HEK293 (cell line): ENCODE measurements at regions not wholly inside any gene's neighbourhood (a gene's known extent, or its start where the extent isn't known, plus 50 kb on each side); places are given as distances from the start of the nearest gene placed in this dataset.

Experiments used
- CTCF ChIA-PET: fragments of 350-600 bp; formaldehyde crosslinking; extraction: SDS; loops from one replicate; lab custom pipeline; 2021; ENCODE audit warnings: antibody characterized with exemption; lab: Yijun Ruan, JAX
- POLR2A ChIA-PET: fragments of 300-600 bp; formaldehyde crosslinking; extraction: SDS; loops from one replicate; lab custom pipeline; 2020; ENCODE audit warnings: antibody characterized with exemption, inconsistent platforms; lab: Yijun Ruan, JAX
- H3K27ac ChIP-seq: fragments of 200-500 bp; sonication (Bioruptor generic); 2 replicates; pipeline ENCODE4 v1.5.1; 2014; ENCODE audit warnings: low read depth, low read length, control low read depth, inconsistent platforms; ENCODE audit errors: extremely low read depth
- H3K36me3 ChIP-seq, 2 experiments: fragments of 200-500 bp in 1 of 2; sonication (Bioruptor generic) in 1 of 2; 1 replicate in 1 of 2; 2 replicates in 1 of 2; pipeline ENCODE4 v1.5.1; 2014 to 2017; ENCODE audit warnings: inconsistent platforms in 2 of 2, low read length in 2 of 2; ENCODE audit not compliant: control insufficient read depth in 2 of 2, insufficient read depth in 1 of 2
- H3K4me1 ChIP-seq: fragments of 200-500 bp; sonication (Bioruptor generic); 2 replicates; pipeline ENCODE4 v1.5.1; 2014; ENCODE audit warnings: mild to moderate bottlenecking, low read length, inconsistent platforms; ENCODE audit not compliant: control insufficient read depth, insufficient read depth
- H3K4me3 ChIP-seq: 2 replicates; pipeline ENCODE4 v1.5.1; 2011; ENCODE audit warnings: low read depth, mild to moderate bottlenecking, control low read depth, low read length, moderate library complexity
- H3K9me3 ChIP-seq: fragments of 200-500 bp; sonication (Bioruptor generic); 2 replicates; pipeline ENCODE4 v1.5.1; 2014; ENCODE audit warnings: low read depth, low read length, inconsistent platforms; ENCODE audit not compliant: control insufficient read depth, insufficient read depth
- GLIS1 ChIP-seq: fragments of 450-650 bp; formaldehyde crosslinking; IDR thresholded peaks from 2 replicates; pipeline ENCODE4 v1.5.1; 2016; ENCODE audit warnings: missing biosample characterization, missing genetic modification characterization
- KLF1 ChIP-seq: fragments of 450-650 bp; formaldehyde crosslinking; IDR thresholded peaks from 2 replicates; pipeline ENCODE4 v1.5.1; 2016; ENCODE audit warnings: missing biosample characterization, missing genetic modification characterization
- KLF7 ChIP-seq: fragments of 450-650 bp; formaldehyde crosslinking; IDR thresholded peaks from 2 replicates; pipeline ENCODE4 v1.5.1; 2016; ENCODE audit warnings: missing biosample characterization, missing genetic modification characterization, borderline replicate concordance
- MYNN ChIP-seq: fragments of 450-650 bp; formaldehyde crosslinking; IDR thresholded peaks from 2 replicates; pipeline ENCODE4 v1.5.1; 2016; ENCODE audit warnings: missing biosample characterization, missing genetic modification characterization, borderline replicate concordance
- TCF7L2 ChIP-seq: IDR thresholded peaks from 2 replicates; pipeline ENCODE4 v1.6.1; 2011; ENCODE audit warnings: low read depth, mild to moderate bottlenecking, inconsistent platforms, low read length, moderate library complexity, borderline replicate concordance
- ZBTB48 ChIP-seq: fragments of 450-650 bp; formaldehyde crosslinking; IDR thresholded peaks from 2 replicates; pipeline ENCODE4 v1.5.1; 2016; ENCODE audit warnings: missing biosample characterization, missing genetic modification characterization
- ZFP3 ChIP-seq: fragments of 450-650 bp; formaldehyde crosslinking; IDR thresholded peaks from 2 replicates; pipeline ENCODE4 v1.5.1; 2016; ENCODE audit warnings: low read depth, missing biosample characterization, missing genetic modification characterization
- ZFP41 ChIP-seq: fragments of 450-650 bp; formaldehyde crosslinking; IDR thresholded peaks from 2 replicates; pipeline ENCODE4 v1.5.1; 2016; ENCODE audit warnings: missing biosample characterization, missing genetic modification characterization, borderline replicate concordance
- ZNF112 ChIP-seq: fragments of 450-650 bp; formaldehyde crosslinking; IDR thresholded peaks from 2 replicates; pipeline ENCODE4 v1.5.0; 2017; ENCODE audit warnings: missing biosample characterization, missing genetic modification characterization
- ZNF114 ChIP-seq: fragments of 450-650 bp; formaldehyde crosslinking; IDR thresholded peaks from 2 replicates; pipeline ENCODE4 v1.5.0; 2017; ENCODE audit warnings: missing biosample characterization, missing genetic modification characterization
- ZNF133 ChIP-seq: fragments of 450-650 bp; formaldehyde crosslinking; IDR thresholded peaks from 2 replicates; pipeline ENCODE4 v1.5.1; 2016; ENCODE audit warnings: missing biosample characterization, missing genetic modification characterization
- ZNF138 ChIP-seq: fragments of 450-650 bp; formaldehyde crosslinking; IDR thresholded peaks from 2 replicates; pipeline ENCODE4 v1.5.1; 2016; ENCODE audit warnings: missing biosample characterization, missing genetic modification characterization, borderline replicate concordance
- ZNF155 ChIP-seq: fragments of 450-650 bp; formaldehyde crosslinking; IDR thresholded peaks from 2 replicates; pipeline ENCODE4 v1.5.1; 2016; ENCODE audit warnings: missing biosample characterization, missing genetic modification characterization
- ZNF169 ChIP-seq: fragments of 450-650 bp; formaldehyde crosslinking; IDR thresholded peaks from 2 replicates; pipeline ENCODE4 v1.5.1; 2016; ENCODE audit warnings: missing biosample characterization, missing genetic modification characterization
- ZNF175 ChIP-seq: fragments of 450-650 bp; formaldehyde crosslinking; IDR thresholded peaks from 2 replicates; pipeline ENCODE4 v1.5.1; 2016; ENCODE audit warnings: missing biosample characterization, missing genetic modification characterization
- ZNF2 ChIP-seq: fragments of 450-650 bp; formaldehyde crosslinking; IDR thresholded peaks from 2 replicates; pipeline ENCODE4 v1.5.1; 2016; ENCODE audit warnings: missing biosample characterization, missing genetic modification characterization
- ZNF211 ChIP-seq: fragments of 450-650 bp; formaldehyde crosslinking; IDR thresholded peaks from 2 replicates; pipeline ENCODE4 v1.5.1; 2016; ENCODE audit warnings: low read depth, missing biosample characterization, missing genetic modification characterization
- ZNF248 ChIP-seq: fragments of 450-650 bp; formaldehyde crosslinking; IDR thresholded peaks from 2 replicates; pipeline ENCODE4 v1.5.1; 2017; ENCODE audit warnings: missing biosample characterization, missing genetic modification characterization
- ZNF311 ChIP-seq: fragments of 450-650 bp; formaldehyde crosslinking; IDR thresholded peaks from 2 replicates; pipeline ENCODE4 v1.5.1; 2017; ENCODE audit warnings: missing biosample characterization, missing genetic modification characterization, borderline replicate concordance
- ZNF350 ChIP-seq: fragments of 450-650 bp; formaldehyde crosslinking; IDR thresholded peaks from 2 replicates; pipeline ENCODE4 v1.5.0; 2017; ENCODE audit warnings: missing biosample characterization, mild to moderate bottlenecking, missing genetic modification characterization
- ZNF416 ChIP-seq: fragments of 450-650 bp; formaldehyde crosslinking; IDR thresholded peaks from 2 replicates; pipeline ENCODE4 v1.5.1; 2016; ENCODE audit warnings: missing biosample characterization, missing genetic modification characterization
- ZNF473 ChIP-seq: fragments of 450-650 bp; formaldehyde crosslinking; IDR thresholded peaks from 2 replicates; pipeline ENCODE4 v1.5.1; 2017; ENCODE audit warnings: missing biosample characterization, missing genetic modification characterization
- ZNF529 ChIP-seq: fragments of 450-650 bp; formaldehyde crosslinking; IDR thresholded peaks from 2 replicates; pipeline ENCODE4 v1.5.1; 2017; ENCODE audit warnings: missing genetic modification characterization, missing biosample characterization; ENCODE audit not compliant: insufficient replicate concordance
- ZNF530 ChIP-seq: fragments of 450-650 bp; formaldehyde crosslinking; IDR thresholded peaks from 2 replicates; pipeline ENCODE4 v1.5.1; 2016; ENCODE audit warnings: low read depth, missing biosample characterization, missing genetic modification characterization
- ZNF544 ChIP-seq: fragments of 450-650 bp; formaldehyde crosslinking; IDR thresholded peaks from 2 replicates; pipeline ENCODE4 v1.5.0; 2017; ENCODE audit warnings: missing biosample characterization, missing genetic modification characterization
- ZNF623 ChIP-seq: fragments of 450-650 bp; formaldehyde crosslinking; IDR thresholded peaks from 2 replicates; pipeline ENCODE4 v1.5.1; 2016; ENCODE audit warnings: missing biosample characterization, missing genetic modification characterization
- ZNF626 ChIP-seq: fragments of 450-650 bp; sonication (Bioruptor Pico); formaldehyde crosslinking; IDR thresholded peaks from 2 replicates; pipeline ENCODE4 v1.5.1; 2018; ENCODE audit warnings: missing biosample characterization, missing genetic modification characterization, inconsistent platforms
- ZNF660 ChIP-seq: fragments of 450-650 bp; IDR thresholded peaks from 2 replicates; pipeline ENCODE4 v1.5.1; 2018; ENCODE audit warnings: missing biosample characterization, mild to moderate bottlenecking, missing genetic modification characterization
- ZNF670 ChIP-seq: fragments of 450-650 bp; formaldehyde crosslinking; IDR thresholded peaks from 2 replicates; pipeline ENCODE4 v1.5.1; 2016; ENCODE audit warnings: missing biosample characterization, missing genetic modification characterization, low read depth
- TF ChIP-seq, protein P1 (sequence below): IDR thresholded peaks from 2 replicates; pipeline ENCODE4 v1.6.1; 2011; ENCODE audit warnings: mild to moderate bottlenecking, low read depth, low read length, borderline replicate concordance
- TF ChIP-seq, protein P2 (sequence below): fragments of 450-650 bp; formaldehyde crosslinking; IDR thresholded peaks from 2 replicates; pipeline ENCODE4 v1.5.1; 2016; ENCODE audit warnings: missing biosample characterization, missing genetic modification characterization
- TF ChIP-seq, protein P3 (sequence below): fragments of 450-650 bp; formaldehyde crosslinking; IDR thresholded peaks from 2 replicates; pipeline ENCODE4 v1.5.0; 2017; ENCODE audit warnings: missing biosample characterization, missing genetic modification characterization, borderline replicate concordance

DNA sequence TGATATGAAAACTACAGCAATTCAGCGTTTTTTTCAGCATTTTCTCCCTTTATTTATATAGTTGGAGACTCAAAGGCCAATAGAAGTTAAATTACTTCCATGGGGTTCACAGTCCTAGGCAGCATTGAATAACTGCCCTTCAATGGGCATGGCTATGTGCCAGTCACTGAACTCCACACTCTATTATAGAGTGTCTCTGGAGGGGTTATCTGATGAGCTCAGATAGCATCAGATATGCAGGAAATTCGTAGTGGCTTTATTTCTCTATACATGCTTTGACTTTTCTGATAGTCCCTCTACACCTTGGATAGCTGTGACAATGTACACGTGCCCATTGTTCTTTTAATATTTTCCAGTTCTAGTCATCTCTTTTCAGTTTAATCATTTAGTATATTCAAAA is 396.9 kb upstream of the CBLB start (continued):
- TF ChIP-seq ZNF529 (tag by site-specific recombination) (no peak), ZNF660 (tag by site-specific recombination) (no peak), ZNF544 (tag by site-specific recombination) (no peak), ZFP41 (no peak)
- TF ChIP-seq, all 188 proteins: peak for 0

DNA sequence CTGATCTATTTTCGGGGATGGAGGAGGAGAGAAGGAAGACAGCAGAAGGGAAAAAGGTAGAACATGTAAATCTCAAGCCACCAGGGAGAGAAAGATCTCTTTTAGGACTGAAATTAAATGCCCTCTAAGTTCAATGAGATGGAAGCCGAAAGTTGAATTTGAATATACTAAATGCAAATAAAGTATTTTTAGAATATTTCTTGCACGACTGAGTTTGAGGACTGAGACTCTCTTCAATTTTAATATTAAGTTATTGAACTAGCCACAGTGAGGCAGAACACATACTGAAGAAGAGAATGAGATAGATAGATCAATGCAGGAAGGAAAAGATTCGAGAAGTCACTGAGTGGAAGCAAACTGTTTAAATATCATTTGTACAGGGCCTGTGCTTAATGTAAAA is 399.9 kb upstream of the CBLB start:
- ChIA-PET POLR2A (no interaction called here), CTCF (no interaction called here)
- TF ChIP-seq ZNF114 (tag by site-specific recombination) (no peak), ZNF530 (tag by site-specific recombination) (no peak), ZNF311 (tag by site-specific recombination) (no peak), ZNF169 (tag by site-specific recombination) (no peak), ZNF623 (tag by site-specific recombination) (no peak), ZNF175 (tag by site-specific recombination) (no peak), ZNF544 (tag by site-specific recombination) (no peak), ZNF248 (tag by site-specific recombination) (no peak), ZNF2 (tag by site-specific recombination) (no peak), ZNF138 (tag by site-specific recombination) (no peak), ZNF350 (tag by site-specific recombination) (no peak), ZFP3 (tag by site-specific recombination) (no peak), GLIS1 (tag by site-specific recombination) (no peak), ZNF473 (no peak), ZFP41 (no peak), MYNN (tag by site-specific recombination) (no peak), ZNF133 (no peak)
- TF ChIP-seq, protein P1, sequence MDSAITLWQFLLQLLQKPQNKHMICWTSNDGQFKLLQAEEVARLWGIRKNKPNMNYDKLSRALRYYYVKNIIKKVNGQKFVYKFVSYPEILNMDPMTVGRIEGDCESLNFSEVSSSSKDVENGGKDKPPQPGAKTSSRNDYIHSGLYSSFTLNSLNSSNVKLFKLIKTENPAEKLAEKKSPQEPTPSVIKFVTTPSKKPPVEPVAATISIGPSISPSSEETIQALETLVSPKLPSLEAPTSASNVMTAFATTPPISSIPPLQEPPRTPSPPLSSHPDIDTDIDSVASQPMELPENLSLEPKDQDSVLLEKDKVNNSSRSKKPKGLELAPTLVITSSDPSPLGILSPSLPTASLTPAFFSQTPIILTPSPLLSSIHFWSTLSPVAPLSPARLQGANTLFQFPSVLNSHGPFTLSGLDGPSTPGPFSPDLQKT = no peak
- TF ChIP-seq, protein P2, sequence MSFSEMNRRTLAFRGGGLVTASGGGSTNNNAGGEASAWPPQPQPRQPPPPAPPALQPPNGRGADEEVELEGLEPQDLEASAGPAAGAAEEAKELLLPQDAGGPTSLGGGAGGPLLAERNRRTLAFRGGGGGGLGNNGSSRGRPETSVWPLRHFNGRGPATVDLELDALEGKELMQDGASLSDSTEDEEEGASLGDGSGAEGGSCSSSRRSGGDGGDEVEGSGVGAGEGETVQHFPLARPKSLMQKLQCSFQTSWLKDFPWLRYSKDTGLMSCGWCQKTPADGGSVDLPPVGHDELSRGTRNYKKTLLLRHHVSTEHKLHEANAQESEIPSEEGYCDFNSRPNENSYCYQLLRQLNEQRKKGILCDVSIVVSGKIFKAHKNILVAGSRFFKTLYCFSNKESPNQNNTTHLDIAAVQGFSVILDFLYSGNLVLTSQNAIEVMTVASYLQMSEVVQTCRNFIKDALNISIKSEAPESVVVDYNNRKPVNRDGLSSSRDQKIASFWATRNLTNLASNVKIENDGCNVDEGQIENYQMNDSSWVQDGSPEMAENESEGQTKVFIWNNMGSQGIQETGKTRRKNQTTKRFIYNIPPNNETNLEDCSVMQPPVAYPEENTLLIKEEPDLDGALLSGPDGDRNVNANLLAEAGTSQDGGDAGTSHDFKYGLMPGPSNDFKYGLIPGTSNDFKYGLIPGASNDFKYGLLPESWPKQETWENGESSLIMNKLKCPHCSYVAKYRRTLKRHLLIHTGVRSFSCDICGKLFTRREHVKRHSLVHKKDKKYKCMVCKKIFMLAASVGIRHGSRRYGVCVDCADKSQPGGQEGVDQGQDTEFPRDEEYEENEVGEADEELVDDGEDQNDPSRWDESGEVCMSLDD (tag by site-specific recombination) = no peak
- no peaks in the 10 kb centered on the region for H3K4me1 ChIP-seq
- no peak overlapping the region for H3K27ac ChIP-seq
- no peak overlapping the region for H3K4me3 ChIP-seq
- H3K36me3 ChIP-seq = no peaks in the 10 kb centered on the region
- H3K9me3 ChIP-seq = no peaks in the 10 kb centered on the region

DNA sequence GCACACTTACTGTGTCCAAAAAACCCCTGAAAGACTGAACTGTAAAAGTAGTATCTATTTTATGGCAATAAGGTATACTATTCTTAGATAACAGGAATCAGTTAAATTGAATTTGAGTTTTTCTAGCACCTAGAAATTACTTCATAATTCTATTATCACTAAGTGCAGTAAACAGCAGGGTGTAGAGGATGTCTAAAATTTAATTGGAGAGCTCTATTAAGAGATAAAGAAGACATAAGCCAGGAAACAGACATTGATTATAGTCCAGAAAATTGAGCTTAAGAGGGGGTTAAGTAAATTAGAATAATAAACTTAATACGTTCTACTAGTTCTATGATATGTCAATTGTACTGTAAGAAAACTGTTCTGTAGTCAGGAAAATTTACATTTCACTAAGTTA is 403.5 kb upstream of the CBLB start:
- CTCF ChIA-PET = no interaction called here
- H3K4me1 ChIP-seq = no peaks in the 10 kb centered on the region
- H3K9me3 ChIP-seq = no peaks in the 10 kb centered on the region
- POLR2A ChIA-PET = no interaction called here
- H3K36me3 ChIP-seq = no peaks in the 10 kb centered on the region
- no peak overlapping the region for H3K4me3 ChIP-seq
- H3K27ac ChIP-seq = no peak overlapping the region
- TF ChIP-seq ZNF112 (tag by site-specific recombination) (no peak), ZBTB48 (tag by site-specific recombination) (no peak), ZNF416 (tag by site-specific recombination) (no peak), ZNF626 (no peak), ZNF155 (tag by site-specific recombination) (no peak), ZNF670 (tag by site-specific recombination) (no peak), GLIS1 (tag by site-specific recombination) (no peak), KLF7 (no peak), KLF1 (tag by site-specific recombination) (no peak), ZNF211 (no peak), TCF7L2 (no peak)
- TF ChIP-seq, protein P3, sequence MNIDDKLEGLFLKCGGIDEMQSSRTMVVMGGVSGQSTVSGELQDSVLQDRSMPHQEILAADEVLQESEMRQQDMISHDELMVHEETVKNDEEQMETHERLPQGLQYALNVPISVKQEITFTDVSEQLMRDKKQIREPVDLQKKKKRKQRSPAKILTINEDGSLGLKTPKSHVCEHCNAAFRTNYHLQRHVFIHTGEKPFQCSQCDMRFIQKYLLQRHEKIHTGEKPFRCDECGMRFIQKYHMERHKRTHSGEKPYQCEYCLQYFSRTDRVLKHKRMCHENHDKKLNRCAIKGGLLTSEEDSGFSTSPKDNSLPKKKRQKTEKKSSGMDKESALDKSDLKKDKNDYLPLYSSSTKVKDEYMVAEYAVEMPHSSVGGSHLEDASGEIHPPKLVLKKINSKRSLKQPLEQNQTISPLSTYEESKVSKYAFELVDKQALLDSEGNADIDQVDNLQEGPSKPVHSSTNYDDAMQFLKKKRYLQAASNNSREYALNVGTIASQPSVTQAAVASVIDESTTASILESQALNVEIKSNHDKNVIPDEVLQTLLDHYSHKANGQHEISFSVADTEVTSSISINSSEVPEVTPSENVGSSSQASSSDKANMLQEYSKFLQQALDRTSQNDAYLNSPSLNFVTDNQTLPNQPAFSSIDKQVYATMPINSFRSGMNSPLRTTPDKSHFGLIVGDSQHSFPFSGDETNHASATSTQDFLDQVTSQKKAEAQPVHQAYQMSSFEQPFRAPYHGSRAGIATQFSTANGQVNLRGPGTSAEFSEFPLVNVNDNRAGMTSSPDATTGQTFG (tag by site-specific recombination) = no peak
